Nephron progenitor cell (in vitro differentiated cells): ENCODE measurements at regions not wholly inside any gene's neighbourhood (a gene's known extent, or its start where the extent isn't known, plus 50 kb on each side); places are given as distances from the start of the nearest gene placed in this dataset.

ENCODE experiments used
- DNase-seq: peaks from one replicate; pipeline ENCODE4 v3.0.0; 2021
- H3K27ac Mint-ChIP-seq: 2 replicates; pipeline ENCODE4 v1.8.0; 2021; ENCODE audit warnings: mild to moderate bottlenecking, moderate library complexity, mixed read lengths
- H3K27me3 Mint-ChIP-seq: 2 replicates; pipeline ENCODE4 v1.8.0; 2021; ENCODE audit warnings: mild to moderate bottlenecking, low read depth, mixed read lengths; ENCODE audit not compliant: poor library complexity
- H3K36me3 Mint-ChIP-seq: 2 replicates; pipeline ENCODE4 v1.8.0; 2021; ENCODE audit warnings: low read depth, mixed read lengths
- H3K4me1 Mint-ChIP-seq: 2 replicates; pipeline ENCODE4 v1.8.0; 2021; ENCODE audit warnings: mixed read lengths
- H3K4me3 Mint-ChIP-seq: 2 replicates; pipeline ENCODE4 v1.8.0; 2021; ENCODE audit warnings: mild to moderate bottlenecking, moderate library complexity, mixed read lengths
- H3K9me3 Mint-ChIP-seq: 2 replicates; pipeline ENCODE4 v1.8.0; 2021; ENCODE audit warnings: mild to moderate bottlenecking, moderate library complexity, mixed read lengths
- TF ChIP-seq, protein P1 (sequence below): fragments of 200-600 bp; sonication (generic); IDR thresholded peaks from 2 replicates; pipeline ENCODE4 v1.5.0; 2021; ENCODE audit warnings: antibody characterized with exemption

- Mint-ChIP-seq H3K36me3 (no peaks in the 10 kb centered on the region), H3K4me3 (no peak overlapping the region), H3K4me1 (peaks cover 11% of the 10 kb centered on the region), H3K9me3 (no peaks in the 10 kb centered on the region), H3K27ac (no peak overlapping the region), H3K27me3 (no peaks in the 10 kb centered on the region)
- no peak for DNase-seq
- TF ChIP-seq, protein P1, sequence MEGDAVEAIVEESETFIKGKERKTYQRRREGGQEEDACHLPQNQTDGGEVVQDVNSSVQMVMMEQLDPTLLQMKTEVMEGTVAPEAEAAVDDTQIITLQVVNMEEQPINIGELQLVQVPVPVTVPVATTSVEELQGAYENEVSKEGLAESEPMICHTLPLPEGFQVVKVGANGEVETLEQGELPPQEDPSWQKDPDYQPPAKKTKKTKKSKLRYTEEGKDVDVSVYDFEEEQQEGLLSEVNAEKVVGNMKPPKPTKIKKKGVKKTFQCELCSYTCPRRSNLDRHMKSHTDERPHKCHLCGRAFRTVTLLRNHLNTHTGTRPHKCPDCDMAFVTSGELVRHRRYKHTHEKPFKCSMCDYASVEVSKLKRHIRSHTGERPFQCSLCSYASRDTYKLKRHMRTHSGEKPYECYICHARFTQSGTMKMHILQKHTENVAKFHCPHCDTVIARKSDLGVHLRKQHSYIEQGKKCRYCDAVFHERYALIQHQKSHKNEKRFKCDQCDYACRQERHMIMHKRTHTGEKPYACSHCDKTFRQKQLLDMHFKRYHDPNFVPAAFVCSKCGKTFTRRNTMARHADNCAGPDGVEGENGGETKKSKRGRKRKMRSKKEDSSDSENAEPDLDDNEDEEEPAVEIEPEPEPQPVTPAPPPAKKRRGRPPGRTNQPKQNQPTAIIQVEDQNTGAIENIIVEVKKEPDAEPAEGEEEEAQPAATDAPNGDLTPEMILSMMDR, result no peak
Measured at GRCh38 chr5:117183326-117183725, 608.7 kb upstream of the SEMA6A start.

DNA sequence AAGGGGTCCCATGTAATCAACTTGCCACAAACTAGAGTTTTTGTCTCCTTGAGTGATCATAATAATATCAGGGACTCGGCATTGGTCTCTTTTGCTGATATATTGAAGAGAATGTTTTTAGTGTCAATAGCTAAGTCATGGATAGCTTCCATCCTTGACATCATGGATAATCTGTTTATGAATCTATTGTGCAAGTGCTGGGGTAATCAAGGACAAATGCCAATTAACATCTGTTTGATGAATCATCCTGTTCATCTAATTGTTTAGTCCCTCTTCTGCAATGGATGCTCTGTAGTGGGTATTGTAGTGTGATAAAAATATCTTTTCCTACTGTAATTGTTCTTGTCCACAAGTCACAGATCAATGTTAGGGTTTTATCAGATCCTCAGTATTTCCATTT, 607.5 kb upstream of the SEMA6A start:
- no peak for DNase-seq
- peaks cover 3% of the 10 kb centered on the region for H3K27me3 Mint-ChIP-seq
- no peaks in the 10 kb centered on the region for H3K9me3 Mint-ChIP-seq
- H3K27ac Mint-ChIP-seq, result no peak overlapping the region
- H3K36me3 Mint-ChIP-seq, result no peaks in the 10 kb centered on the region
- peaks cover 15% of the 10 kb centered on the region for H3K4me1 Mint-ChIP-seq
- TF ChIP-seq, protein P1, result no peak
- H3K4me3 Mint-ChIP-seq, result no peak overlapping the region

DNA sequence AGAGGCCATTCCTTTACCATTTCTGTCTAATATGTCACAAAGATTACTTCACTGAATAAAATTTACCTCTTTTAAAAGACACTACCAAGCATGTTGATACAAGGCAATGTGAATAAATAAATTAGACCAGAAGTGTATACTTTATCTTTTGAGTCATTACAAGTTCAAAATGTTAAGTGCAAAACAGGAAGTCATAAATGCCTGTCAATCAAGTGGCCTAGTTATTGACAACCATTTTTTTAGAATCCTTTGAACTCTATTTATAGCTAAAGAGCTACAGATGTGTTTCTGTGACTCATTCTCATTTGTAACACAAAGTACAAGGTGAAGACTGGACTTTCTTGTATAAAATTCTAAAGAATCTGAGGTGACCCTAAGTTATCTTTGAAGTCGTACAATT, 602.7 kb upstream of the SEMA6A start:
- Mint-ChIP-seq H3K4me1 (peaks cover 15% of the 10 kb centered on the region), H3K27ac (no peak overlapping the region)

GRCh38 chr5:117165068-117165467, 590.4 kb upstream of the SEMA6A start:
- Mint-ChIP-seq H3K27ac (no peak overlapping the region), H3K36me3 (no peaks in the 10 kb centered on the region), H3K4me3 (no peak overlapping the region), H3K27me3 (no peaks in the 10 kb centered on the region), H3K4me1 (peaks cover 35% of the 10 kb centered on the region), H3K9me3 (peaks cover 8% of the 10 kb centered on the region)
- TF ChIP-seq, protein P1, result no peak
- no peak for DNase-seq

More for the DNA sequence above, 602.7 kb upstream of the SEMA6A start:
- Mint-ChIP-seq H3K27me3 (peaks cover 3% of the 10 kb centered on the region), H3K36me3 (no peaks in the 10 kb centered on the region), H3K9me3 (peaks cover 10% of the 10 kb centered on the region), H3K4me3 (no peak overlapping the region)
- TF ChIP-seq, protein P1, result no peak
- DNase-seq, result no peak

GRCh38 chr5:117161718-117162335, 587.2 kb upstream of the SEMA6A start:
- H3K27ac Mint-ChIP-seq, result peak overlapping the region; percentile 92

GRCh38 chr5:117160391-117160790, 585.8 kb upstream of the SEMA6A start:
- H3K4me1 Mint-ChIP-seq, result peaks cover 50% of the 10 kb centered on the region
- no peak overlapping the region for H3K27ac Mint-ChIP-seq

More at GRCh38 chr5:117161718-117162335, 587.2 kb upstream of the SEMA6A start:
- no peaks in the 10 kb centered on the region for H3K9me3 Mint-ChIP-seq
- TF ChIP-seq, protein P1, result no peak
- H3K27me3 Mint-ChIP-seq, result peaks cover 3% of the 10 kb centered on the region
- H3K4me3 Mint-ChIP-seq, result no peak overlapping the region
- no peaks in the 10 kb centered on the region for H3K36me3 Mint-ChIP-seq
- no peak for DNase-seq
- peaks cover 50% of the 10 kb centered on the region for H3K4me1 Mint-ChIP-seq

More at GRCh38 chr5:117160391-117160790, 585.8 kb upstream of the SEMA6A start:
- H3K4me3 Mint-ChIP-seq, result no peak overlapping the region
- no peak for DNase-seq
- H3K27me3 Mint-ChIP-seq, result peaks cover 3% of the 10 kb centered on the region
- H3K9me3 Mint-ChIP-seq, result peaks cover 4% of the 10 kb centered on the region
- TF ChIP-seq, protein P1, result no peak
- H3K36me3 Mint-ChIP-seq, result no peaks in the 10 kb centered on the region
